HG03025 (cell line): ENCODE measurements at regions not wholly inside any gene's neighbourhood (a gene's known extent, or its start where the extent isn't known, plus 50 kb on each side); places are given as distances from the start of the nearest gene placed in this dataset.

Experiments
- ATAC-seq: cut with Tn5 transposase; IDR thresholded peaks from one replicate; pipeline ENCODE4 v1.9.1; 2021; ENCODE audit warnings: mild to moderate bottlenecking, moderate library complexity; ENCODE audit not compliant: unreplicated experiment, low FRiP score

DNA sequence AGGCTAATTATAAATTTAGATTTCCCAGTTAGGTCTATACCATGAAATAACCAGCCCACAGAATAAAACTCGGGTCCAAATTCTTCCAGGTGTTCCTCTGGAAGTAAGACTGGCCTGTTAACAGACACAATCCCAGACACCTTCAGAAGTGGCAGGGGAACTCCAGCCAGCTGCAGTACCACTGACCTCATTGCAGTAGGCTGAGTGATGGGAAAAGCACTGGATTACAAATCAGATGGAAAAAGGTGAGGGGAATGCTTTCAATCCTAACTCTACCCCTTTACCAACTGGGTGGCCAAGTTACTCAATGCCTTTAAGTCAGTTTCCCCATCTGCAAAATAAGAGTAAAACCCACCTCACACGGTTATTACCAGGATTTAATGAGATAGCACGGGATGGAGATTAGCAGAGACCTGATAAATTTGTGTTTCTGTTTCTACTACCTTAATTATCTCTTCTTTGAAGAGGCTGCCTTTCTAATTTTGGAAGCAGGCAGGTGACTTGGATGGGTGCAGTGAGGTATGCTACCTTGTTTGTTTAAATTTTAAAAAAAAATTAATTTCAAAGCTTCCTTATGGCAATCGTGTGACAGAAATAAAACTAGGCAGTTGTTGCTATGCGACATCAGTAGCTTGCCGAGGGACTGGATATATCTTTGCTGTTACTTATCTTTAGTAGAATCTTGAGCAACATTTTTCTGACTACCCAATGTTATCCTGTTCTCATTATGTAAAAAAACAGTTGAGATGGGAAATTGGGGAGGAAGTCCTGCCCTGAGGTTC, 167.3 kb upstream of the GRIN2B start:
- ATAC-seq = no peak

DNA sequence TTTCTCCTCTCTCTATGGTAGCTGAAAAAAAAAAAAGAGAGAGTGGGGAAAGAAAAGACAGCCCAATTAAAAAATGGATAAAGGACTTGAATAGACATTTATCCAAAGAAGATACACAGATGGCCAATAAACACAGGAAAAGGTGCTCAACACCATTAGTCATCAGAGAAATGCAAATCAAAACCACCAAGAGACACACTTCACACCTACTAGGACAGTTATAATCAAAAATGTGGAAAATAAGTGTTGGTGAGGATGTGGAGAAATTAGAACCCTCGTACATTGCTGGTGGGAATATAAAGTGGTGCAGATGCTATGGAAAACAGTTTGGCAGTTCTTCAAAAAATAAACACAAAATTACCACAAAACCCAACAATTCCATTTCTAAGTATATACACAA, 172.4 kb upstream of the GRIN2B start:
- ATAC-seq = no peak

DNA sequence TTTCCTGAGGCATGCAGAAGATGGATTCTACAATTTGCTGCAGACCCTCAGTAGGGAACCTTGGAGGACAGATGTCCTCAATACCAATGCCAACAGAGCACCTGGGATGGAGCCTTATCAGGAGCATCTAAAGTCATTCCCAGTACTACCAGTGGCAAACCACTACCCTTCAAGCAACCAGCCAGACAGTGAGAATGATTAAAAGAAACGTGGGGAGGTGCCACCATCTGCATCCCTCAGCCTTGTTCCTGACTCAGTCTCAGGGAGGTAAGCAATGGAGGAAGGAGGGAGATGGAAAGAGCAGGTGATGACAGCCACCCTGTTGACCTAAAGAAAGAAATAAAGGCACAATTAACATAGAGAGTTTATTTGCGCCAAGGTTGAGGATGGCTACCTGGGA, 175.2 kb upstream of the GRIN2B start:
- no peak for ATAC-seq

DNA sequence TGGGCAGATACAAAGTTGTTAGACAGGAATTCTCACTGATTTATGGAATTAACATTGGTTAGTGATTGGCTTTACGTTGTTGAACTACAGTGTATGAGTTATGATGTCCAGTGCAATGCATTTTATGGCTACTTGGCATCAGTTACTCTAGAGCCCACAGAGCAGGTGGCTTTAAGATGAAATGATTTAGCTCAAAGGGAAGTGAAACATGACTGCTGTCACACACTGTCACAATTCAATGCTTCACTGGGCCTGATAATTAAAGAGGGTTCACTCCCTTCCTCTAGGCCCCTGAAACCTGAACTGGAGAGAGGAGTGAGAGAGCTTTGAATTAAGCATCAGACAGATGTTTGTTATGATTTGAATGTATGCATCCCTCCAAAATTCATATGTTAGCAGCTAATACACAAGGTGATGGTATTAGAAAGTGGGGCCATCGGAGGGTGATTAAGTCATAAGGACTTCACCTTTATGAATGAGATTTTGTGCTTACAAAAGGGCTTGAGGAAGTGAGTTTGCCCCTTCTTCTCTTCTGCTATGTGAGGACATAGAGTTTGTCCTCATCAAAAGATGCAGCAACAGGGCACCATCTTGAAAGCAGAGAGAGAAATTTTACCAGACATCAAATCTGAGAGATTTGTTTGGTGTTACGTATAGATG, 175.8 kb upstream of the GRIN2B start:
- ATAC-seq = peak; percentile 99

DNA sequence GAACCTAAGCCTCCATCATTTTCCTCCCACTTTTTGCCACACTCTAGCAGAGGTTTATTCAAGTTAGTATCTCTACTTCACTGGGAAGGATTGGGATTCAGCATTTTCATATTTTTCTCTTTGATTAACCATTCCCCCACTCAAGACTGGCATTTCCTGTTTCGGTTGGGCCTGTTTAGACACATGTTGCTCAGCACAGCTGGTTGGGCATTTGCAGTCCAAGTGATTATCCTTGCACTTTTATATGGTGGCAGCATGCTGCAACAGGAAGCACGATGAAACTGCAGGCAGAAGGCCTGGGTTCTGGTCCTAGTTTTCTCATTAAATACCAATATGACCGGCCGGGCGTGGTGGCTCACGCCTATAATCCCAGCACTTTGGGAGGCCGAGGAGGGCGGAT, 182.9 kb upstream of the GRIN2B start:
- ATAC-seq = no peak

DNA sequence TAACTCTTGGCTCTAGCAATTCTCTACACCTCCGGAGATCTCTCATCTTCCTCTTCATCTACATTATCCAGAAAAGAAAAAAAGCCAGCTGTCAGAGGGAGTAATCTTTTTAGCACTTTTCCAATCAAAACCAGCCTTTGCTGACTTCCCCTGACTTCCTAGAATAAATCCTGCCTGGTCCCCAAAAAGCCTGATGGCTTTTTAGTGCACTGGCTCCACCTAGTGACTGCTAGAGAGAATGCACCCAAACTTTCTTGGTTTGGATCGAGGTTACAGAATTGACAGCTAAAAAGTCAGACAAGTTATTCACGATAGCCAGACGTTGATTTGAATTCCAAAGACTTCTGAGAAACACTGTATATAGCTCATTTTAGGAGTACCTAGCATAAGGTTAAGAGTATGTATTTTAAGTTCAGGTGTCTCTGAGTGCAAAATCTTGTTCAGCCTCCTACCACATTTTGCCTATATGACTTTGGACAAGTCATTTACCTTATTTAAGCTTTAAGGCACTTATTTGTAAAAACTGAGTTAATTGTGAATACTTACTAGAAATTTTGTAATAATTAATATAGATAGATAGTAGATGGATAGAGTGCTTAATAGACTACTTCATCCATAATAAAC, 185.7 kb upstream of the GRIN2B start:
- no peak for ATAC-seq

DNA sequence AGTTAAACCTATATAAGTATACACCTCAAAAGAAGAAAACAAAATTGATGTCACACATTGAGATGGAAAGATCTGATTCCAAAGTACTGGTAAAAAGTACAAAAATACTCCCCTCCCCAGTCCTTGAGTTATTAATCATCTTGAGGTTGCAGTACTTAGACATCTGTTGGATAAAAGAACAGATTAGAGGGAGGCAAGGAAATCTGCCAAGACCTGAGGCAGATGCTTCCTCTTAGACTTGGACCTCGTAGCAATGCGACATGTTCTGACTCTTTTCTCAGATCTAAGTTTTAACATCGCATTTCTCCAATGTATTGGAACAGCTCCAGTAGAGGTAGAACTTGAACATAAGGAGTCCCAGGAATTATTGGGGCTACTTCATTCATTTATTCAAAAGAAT, 187.9 kb upstream of the GRIN2B start:
- no peak for ATAC-seq

DNA sequence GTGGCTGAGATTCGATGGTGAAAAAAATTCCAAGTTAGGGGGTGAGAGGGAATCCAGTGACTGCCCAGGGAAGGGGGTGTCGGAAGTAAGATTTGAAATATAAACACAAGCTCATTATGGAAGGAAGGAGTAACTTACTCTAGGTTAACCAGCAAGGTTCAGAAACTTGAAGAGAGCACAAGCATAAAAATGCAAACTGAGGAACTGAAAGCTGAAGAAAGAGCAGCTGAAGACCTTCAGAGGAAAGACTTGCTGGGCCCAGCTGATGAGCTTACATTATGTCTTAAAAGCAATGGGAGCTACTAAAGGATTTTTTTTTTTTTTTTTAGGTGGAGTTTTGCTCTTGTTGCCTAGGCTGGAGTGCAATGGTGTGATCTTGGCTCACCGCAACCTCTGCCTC, 189.7 kb upstream of the GRIN2B start:
- peak; percentile 94 for ATAC-seq

DNA sequence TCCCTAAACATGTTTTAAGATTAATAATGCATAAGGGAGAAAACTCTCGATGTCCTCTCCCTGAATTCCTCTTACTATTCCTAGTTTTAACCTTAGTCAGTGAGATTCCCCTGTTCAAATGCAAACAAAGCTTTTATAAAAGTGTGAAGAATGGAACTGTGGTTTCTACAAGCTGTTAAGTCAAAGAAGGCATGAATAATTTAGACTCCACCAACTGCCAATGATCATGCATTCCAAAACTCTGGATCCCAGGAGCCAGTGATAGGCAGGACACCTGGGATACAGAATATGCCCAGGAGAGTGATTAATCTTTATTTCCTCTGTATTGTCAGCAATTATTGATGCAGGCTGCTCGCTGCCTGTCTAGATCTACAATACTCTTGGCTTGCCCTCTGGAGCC, 190.3 kb upstream of the ATF7IP start:
- ATAC-seq = no peak

DNA sequence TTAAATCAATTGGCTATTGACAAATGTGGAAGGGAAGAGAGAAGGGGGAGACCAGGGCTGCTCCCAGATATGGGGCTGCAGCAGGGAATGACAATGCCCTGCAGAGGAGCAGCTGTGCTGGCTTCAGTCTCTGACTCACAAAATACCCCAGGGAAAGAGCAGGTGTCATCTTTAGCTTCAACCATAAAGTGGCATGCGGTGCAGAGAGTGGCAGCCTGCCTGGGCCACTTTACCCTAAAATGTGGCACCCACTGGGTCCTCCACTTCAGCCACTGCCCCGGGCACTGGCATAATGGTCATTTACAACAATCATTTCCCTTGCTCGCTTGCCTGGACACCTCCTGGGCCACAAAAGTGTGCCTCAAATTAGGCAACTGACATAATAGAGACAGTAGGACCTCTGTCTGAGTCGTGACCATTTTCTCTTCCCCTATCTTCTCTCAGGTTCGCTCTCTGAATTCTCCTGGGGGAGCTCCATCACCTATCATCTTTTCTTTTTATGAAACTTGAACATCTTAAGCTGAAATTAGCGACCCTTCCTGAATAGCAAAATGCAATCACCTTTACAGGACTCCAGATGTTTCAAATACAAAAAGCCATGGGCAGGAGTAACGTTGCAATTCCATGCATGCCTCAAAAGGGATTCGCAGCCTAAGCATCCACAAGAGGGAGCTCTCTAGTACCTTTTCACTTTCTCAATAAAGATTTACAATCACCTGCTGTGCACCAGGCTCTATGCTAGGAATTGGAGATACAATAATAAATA, 179.9 kb upstream of the ATF7IP start:
- ATAC-seq = peak; percentile 75

DNA sequence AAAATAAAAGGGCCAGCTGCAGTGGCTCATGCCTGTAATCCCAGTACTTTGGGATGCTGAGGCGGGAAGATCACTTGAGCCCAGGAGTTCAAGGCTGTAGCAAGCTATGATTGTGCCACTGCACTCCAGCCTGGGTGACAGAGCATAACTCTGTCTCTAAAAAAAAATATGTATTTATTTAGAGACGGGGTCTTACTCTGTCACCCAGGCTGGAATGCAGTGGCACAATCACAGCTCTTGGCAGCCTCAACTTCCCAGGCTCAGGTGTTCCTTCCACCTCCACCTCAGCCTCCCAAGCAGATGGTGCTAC, 179.3 kb upstream of the ATF7IP start:
- no peak for ATAC-seq

DNA sequence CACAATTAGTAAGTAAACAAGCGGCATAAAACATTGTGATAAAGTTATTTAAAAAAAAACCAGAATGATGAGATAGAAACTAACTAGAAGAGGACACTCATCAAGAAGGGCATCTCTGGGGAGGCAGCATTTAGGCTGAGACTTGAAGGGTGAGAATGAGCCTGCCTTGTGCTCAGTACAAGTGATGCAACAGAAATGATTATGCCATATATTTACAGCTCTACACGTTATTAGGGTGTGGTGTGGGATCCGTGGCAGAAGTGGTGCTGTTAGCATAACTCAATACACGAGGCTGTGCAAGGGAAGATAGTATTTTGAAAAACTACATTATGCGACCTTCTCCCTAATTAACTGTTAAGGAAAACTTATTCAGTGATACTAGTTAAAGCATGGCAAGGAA, 178.5 kb upstream of the ATF7IP start:
- ATAC-seq = no peak

DNA sequence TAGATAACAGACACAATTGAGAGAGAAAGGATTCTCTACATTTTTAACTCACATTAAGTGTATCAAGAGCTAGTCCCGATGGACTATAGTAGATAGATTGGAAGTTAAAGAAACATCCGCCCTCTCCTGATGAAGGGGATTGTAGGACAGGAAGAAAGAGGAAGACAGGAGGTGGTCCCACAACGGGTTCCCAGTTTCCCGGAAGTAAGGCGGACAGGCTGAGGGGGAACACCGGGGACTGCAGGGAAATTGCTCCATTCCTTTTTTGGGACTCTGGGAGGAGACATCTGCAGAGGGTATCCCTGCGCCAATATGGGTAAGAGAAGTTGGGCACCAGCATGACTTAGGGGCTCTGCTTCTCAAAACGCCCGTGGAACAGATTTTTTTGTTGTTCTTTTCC, 177.5 kb upstream of the ATF7IP start:
- ATAC-seq = no peak

DNA sequence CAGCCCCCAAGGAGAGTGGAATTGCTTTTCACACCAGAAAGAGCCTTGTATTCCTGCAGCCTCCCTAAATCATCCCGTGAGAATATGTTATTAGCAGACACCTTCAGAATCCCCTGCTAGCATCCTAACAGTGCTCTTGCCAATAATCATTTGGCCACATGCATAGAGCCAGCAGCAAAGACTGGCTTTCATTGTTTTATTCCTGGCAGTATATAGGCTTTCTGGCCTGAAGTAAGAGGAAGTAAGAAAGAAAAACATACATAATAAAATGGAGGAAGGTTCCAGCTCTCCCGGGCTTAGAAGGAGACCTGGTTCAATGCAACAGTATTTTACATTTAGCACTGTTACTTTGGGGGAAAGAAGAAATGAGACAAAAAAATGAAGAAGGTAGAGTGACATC, 176.7 kb upstream of the ATF7IP start:
- ATAC-seq = no peak

DNA sequence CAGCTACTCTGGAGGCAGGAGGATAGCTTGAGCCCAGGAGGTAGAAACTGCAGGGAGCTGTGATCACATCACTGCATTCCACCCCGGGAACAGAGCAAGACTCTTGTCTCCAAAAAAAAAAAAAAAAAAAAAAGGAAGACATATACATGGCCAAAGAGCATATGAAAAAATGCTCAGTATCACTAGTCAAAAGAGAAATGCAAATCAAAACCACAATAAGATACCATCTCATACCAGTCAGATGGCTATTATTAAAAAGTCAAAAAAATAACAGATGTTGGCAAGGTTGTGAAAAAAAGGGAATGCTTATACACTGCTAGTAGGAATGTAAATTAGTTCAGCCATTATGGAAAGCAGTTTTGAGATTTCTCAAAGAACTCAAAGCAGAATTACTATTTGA, 174.8 kb upstream of the ATF7IP start:
- no peak for ATAC-seq

DNA sequence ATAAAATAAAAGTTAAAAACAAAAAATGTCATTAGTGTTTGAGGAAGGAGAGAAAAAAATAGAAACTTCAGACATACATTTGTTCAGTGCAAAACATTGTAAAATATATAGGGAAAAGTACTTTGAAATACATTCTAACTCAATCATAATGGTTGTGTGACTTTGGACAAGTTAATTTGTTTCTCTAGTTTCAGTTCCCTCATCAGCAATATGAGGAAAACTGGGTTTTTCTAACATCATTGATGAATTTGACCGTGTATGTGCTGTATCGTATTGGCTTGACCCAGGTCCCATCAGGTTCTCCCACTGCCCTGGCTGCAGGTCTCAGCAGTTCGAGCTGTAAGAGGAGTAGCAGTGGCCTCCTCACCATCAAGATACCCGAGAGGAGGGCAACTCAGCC, 173.9 kb upstream of the ATF7IP start:
- no peak for ATAC-seq

DNA sequence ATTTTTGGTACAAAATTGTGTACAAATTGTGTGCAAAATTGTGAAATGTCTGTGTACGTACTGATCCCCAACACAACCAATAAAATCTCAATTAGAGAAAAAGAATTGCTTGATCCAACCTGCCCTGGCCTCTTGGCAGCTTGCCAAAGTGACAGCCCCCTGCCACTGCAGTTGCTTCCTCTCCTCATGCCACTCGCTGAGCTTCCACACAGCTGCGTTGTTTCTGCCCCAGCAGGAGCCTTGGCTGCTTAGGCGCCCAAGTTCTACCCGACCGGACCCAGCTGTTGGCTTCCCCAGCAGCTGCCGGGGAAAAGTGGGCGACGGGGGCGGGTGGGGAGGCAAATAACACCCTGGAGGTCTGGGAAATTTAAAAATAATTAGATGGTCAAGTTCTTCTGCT, 171.8 kb upstream of the ATF7IP start:
- ATAC-seq = no peak

DNA sequence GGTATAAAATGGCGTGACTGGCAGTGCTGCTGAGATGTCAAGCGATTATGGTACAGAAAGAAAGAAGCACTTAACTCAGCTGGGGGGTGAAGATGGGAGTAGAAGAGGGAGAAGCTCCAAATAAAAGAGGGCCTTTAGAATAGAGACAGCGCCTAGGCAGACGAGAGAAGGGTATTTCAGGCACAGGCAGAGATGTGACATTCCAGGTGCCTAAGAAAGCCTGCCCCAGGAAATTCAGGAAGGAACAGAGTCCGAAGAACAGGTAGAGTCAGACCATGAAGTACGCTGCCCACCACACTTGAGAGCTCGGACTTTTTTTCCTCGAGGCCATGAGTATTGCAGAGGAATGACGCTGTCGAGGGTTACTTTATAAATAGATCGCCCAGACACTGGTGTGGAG, 170.9 kb upstream of the ATF7IP start:
- no peak for ATAC-seq

DNA sequence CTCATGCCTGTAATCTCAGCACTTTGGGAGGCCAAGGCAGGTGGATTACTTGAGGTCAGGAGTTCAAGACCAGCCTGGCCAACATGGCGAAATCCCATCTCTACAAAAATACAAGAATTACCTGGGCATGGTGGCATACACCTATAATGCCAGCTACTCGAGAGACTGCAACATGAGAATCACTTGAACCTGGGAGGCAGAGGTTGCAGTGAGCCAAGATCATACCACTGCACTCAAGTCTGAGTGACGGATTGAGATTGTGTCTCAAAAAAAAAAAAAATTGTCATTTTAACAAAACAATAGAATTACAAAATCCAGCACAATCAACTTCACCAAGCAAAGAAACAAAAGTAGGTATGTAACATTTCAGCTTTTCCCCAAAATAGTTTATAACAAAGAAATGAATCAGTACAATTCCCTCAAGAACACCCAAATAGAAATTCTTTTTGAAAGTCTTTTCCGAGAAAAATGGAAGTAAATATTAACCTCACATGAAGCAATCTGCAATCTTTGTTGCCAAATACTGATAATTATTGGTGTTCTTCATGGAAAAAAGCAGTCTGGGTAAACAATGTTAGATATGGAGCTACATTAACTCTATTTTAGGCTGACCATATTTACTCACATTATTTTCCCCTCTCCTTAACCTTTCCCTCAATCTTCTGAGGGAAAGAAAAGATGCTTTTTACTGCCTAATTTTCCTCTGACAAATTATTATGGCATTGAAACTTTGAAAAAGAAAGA, 165.9 kb upstream of the ATF7IP start:
- ATAC-seq = no peak

DNA sequence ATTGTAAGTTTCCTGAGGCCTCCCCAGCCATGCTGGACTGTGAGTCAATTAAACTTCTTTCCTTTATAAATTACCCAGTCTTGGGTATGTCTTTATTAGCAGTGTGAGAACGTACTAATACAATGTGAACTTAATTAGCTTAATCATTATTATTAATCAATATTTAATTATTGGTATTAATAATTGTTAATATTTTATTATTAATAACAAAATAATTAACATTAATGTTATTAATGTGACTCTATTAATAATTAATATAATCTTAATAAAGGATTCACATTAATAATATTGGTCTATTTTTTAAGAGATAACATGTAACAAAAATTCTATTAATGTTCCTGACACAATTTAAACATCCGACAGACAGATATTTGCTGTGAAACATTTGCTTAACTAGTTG, 164.9 kb upstream of the ATF7IP start:
- no peak for ATAC-seq

DNA sequence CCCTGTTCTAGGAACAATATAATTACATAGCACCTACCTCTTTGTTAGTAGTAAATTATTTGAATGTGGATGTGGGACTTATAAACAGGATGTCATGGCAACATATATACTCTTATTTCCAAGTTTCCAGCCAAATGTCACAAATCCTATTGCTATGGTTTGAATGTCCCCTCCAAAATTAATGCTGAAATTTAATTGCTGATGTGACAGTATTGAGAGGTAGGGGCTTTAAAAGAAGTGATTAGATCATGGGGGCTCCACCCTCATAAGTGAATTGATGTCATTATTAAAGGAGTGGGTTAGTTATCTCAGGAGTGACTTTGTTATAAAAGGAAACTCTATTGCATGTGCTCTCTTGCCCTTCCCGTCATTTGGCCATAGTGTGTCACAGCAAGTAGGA, 164.2 kb upstream of the ATF7IP start:
- no peak for ATAC-seq
